Kidney capillary endothelial cell (primary cell): ENCODE measurements at regions not wholly inside any gene's neighbourhood (a gene's known extent, or its start where the extent isn't known, plus 50 kb on each side); places are given as distances from the start of the nearest gene placed in this dataset.
"Not testable (repeated sequence)": the region's sequence is repeated elsewhere in the genome, so short reads cannot be mapped to it uniquely, and the experiment has no call there.

Experiments used
- DNase-seq: peaks from one replicate; pipeline ENCODE4 v3.0.0-alpha.2; 2018; ENCODE audit warnings: low spot score

- DNase-seq = no peak
Observed at GRCh38 chr10:128577958-128578750, 451.9 kb upstream of the MKI67 start.

- no peak for DNase-seq
Observed at GRCh38 chr10:128578766-128579165, 452.5 kb upstream of the MKI67 start.

GRCh38 chr10:128579280-128579865 lies 453.1 kb upstream of the MKI67 start:
- no peak for DNase-seq

- DNase-seq = no peak
Observed at GRCh38 chr10:128579901-128580300, 453.7 kb upstream of the MKI67 start.

GRCh38 chr10:128583125-128583524 lies 456.9 kb upstream of the MKI67 start:
- not testable (repeated sequence) for DNase-seq

- DNase-seq = not testable (repeated sequence)
Observed at GRCh38 chr10:128586599-128586998, 460.4 kb upstream of the MKI67 start.

- DNase-seq = no peak
Observed at GRCh38 chr10:128587689-128588088, 461.5 kb upstream of the MKI67 start.

GRCh38 chr10:128588402-128588801 lies 462.2 kb upstream of the MKI67 start:
- DNase-seq = no peak

- DNase-seq = no peak
Observed at GRCh38 chr10:128594688-128595087, 468.5 kb upstream of the MKI67 start.

GRCh38 chr10:128596906-128597305 lies 470.7 kb upstream of the MKI67 start:
- no peak for DNase-seq

- DNase-seq = no peak
Observed at GRCh38 chr10:128599030-128599429, 472.8 kb upstream of the MKI67 start.

GRCh38 chr10:128599538-128599937 lies 473.3 kb upstream of the MKI67 start:
- DNase-seq = no peak

- no peak for DNase-seq
Observed at GRCh38 chr10:128602183-128602582, 476.0 kb upstream of the MKI67 start.

GRCh38 chr10:128604025-128604424 lies 477.8 kb upstream of the MKI67 start:
- no peak for DNase-seq

GRCh38 chr10:128605180-128605579 lies 479.0 kb upstream of the MKI67 start:
- no peak for DNase-seq

GRCh38 chr10:128606055-128606454 lies 479.8 kb upstream of the MKI67 start:
- no peak for DNase-seq

- DNase-seq = no peak
Observed at GRCh38 chr10:128608791-128609190, 482.6 kb upstream of the MKI67 start.

- DNase-seq = no peak
Observed at GRCh38 chr10:128609460-128609859, 483.2 kb upstream of the MKI67 start.

- DNase-seq = no peak
Observed at GRCh38 chr10:128610113-128610512, 483.9 kb upstream of the MKI67 start.

- DNase-seq = no peak
Observed at GRCh38 chr10:128612195-128612594, 486.0 kb upstream of the MKI67 start.

- no peak for DNase-seq
Observed at GRCh38 chr10:128612631-128613030, 486.4 kb upstream of the MKI67 start.

- no peak for DNase-seq
Observed at GRCh38 chr10:128614016-128614605, 487.9 kb upstream of the MKI67 start.

- DNase-seq = no peak
Observed at GRCh38 chr10:128614802-128615553, 488.8 kb upstream of the MKI67 start.
